ENCODE measurements at regions not wholly inside any gene's neighbourhood (a gene's known extent, or its start where the extent isn't known, plus 50 kb on each side); places are given as distances from the start of the nearest gene placed in this dataset.

GRCh38 chr12:127214186-127214585 lies 1052.8 kb upstream of the TMEM132C start:
- no peak for DNase-seq

GRCh38 chr12:127223011-127223410 lies 1044.0 kb upstream of the TMEM132C start:
- DNase-seq = no peak

GRCh38 chr12:127223731-127224130 lies 1043.2 kb upstream of the TMEM132C start:
- no peak for DNase-seq

- no peak for DNase-seq
Measured at GRCh38 chr12:127230843-127231260, 1036.1 kb upstream of the TMEM132C start.

GRCh38 chr12:127231371-127231770 lies 1035.6 kb upstream of the TMEM132C start:
- no peak for DNase-seq

GRCh38 chr12:127233016-127233415 lies 1034.0 kb upstream of the TMEM132C start:
- no peak for DNase-seq

GRCh38 chr12:127235761-127236160 lies 1031.2 kb upstream of the TMEM132C start:
- no peak for DNase-seq

GRCh38 chr12:127236491-127236890 lies 1030.5 kb upstream of the TMEM132C start:
- no peak for DNase-seq

GRCh38 chr12:127237151-127237550 lies 1029.8 kb upstream of the TMEM132C start:
- DNase-seq = no peak

- no peak for DNase-seq
Measured at GRCh38 chr12:127238107-127238506, 1028.9 kb upstream of the TMEM132C start.

- DNase-seq = no peak
Measured at GRCh38 chr12:127239781-127240180, 1027.2 kb upstream of the TMEM132C start.

GRCh38 chr12:127240249-127240929 lies 1026.6 kb upstream of the TMEM132C start:
- no peak for DNase-seq

- DNase-seq = no peak
Measured at GRCh38 chr12:127241072-127241817, 1025.7 kb upstream of the TMEM132C start.

- DNase-seq = no peak
Measured at GRCh38 chr12:127245009-127245408, 1022.0 kb upstream of the TMEM132C start.

GRCh38 chr12:127245437-127245836 lies 1021.5 kb upstream of the TMEM132C start:
- DNase-seq = no peak

- no peak for DNase-seq
Measured at GRCh38 chr12:127247937-127248336, 1019.0 kb upstream of the TMEM132C start.

- no peak for DNase-seq
Measured at GRCh38 chr12:127249428-127249827, 1017.5 kb upstream of the TMEM132C start.

GRCh38 chr12:127253797-127254327 lies 1013.1 kb upstream of the TMEM132C start:
- DNase-seq = no peak

- no peak for DNase-seq
Measured at GRCh38 chr12:127254420-127254955, 1012.5 kb upstream of the TMEM132C start.

GRCh38 chr12:127257366-127257935 lies 1009.5 kb upstream of the TMEM132C start:
- DNase-seq = no peak

GRCh38 chr12:127260531-127260930 lies 1006.4 kb upstream of the TMEM132C start:
- DNase-seq = no peak

- no peak for DNase-seq
Measured at GRCh38 chr12:127260999-127261398, 1006.0 kb upstream of the TMEM132C start.

GRCh38 chr12:127262615-127263014 lies 1004.4 kb upstream of the TMEM132C start:
- DNase-seq = no peak

- no peak for DNase-seq
Measured at GRCh38 chr12:127263621-127264020, 1003.3 kb upstream of the TMEM132C start.

Measured in hematopoietic multipotent progenitor cell treated with erythropoietin and hydrocortisone succinate and interleukin-3 and kit ligand, for 6 days (in vitro differentiated cells).